A172 (cell line): ENCODE measurements at regions not wholly inside any gene's neighbourhood (a gene's known extent, or its start where the extent isn't known, plus 50 kb on each side); places are given as distances from the start of the nearest gene placed in this dataset.

Experiments used
- DNase-seq: peaks from one replicate; pipeline ENCODE4 v3.0.0-alpha.2; 2015; ENCODE audit warnings: low spot score

DNA sequence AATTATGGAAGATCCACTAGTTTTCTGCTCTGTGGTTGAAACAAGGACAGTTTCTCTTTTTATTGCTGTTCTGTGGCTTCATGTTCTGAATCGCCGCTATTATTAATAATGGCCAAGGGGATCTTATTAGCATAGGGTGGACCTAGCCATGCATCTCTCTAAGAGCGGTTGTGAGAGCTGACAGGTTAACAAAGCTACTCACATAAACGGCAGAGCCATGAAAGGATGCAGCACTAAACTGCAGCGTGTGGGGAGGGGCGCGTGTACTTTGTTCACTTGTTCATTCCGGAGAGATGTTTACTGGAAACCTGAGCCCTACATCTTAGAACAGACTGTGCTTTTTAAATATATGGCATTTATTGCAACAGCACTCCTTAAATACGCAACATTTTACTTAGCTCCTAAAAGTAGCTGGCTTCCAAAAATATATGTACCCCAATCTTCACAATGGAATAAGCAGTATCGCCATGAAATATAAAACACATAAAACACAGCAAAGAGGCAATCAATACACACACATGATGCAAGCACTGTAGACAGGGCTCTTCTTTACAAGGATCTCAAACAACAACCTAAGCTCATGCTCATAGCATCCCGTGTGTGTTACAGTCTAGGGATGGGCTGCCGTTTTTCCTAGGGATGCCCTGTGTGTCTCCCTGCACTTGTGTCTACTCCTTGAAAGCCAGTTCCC is 424.6 kb downstream of the MED10 start:
- no peak for DNase-seq

DNA sequence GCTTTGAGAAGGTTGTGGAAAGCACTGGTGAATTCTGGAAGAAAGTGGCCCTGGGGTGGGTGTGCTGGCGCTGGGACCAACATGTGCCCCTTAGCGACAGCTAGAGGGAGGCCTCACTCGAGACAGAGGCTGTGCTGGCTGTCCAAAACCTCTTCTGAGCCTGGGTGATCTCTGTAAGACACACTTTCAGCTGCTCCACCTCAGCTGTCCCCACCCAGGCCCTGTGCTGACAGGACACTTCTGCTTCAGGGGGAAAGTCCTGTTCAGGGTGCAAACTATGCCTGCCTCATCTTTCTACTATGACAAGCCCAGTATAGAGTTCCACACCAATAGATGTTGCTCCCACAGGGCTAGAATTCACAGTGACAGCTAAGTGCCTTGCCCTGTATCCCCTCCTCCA is 426.4 kb downstream of the MED10 start:
- DNase-seq = no peak

- DNase-seq = no peak
Observed at GRCh38 chr5:5950658-5951057, 427.7 kb downstream of the MED10 start.

DNA sequence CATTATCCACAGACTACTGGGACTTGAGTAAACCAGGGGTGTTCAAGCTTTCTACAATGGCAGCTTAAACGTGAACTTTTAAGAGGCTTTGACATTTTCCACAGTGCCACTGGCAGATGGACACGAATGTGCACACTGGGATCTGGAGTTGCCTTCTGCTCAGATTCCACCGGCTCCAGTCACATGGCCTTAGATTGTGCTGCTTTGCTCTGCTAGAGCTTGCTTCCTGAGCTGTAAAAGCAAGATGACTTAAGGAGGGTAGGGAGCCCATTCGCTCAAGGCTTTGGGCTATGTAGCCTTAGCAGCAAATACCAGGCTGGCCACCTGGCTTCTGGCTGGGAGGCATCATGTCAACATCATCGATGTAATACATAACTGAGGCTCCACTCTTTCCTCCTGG is 436.9 kb downstream of the MED10 start:
- no peak for DNase-seq

DNA sequence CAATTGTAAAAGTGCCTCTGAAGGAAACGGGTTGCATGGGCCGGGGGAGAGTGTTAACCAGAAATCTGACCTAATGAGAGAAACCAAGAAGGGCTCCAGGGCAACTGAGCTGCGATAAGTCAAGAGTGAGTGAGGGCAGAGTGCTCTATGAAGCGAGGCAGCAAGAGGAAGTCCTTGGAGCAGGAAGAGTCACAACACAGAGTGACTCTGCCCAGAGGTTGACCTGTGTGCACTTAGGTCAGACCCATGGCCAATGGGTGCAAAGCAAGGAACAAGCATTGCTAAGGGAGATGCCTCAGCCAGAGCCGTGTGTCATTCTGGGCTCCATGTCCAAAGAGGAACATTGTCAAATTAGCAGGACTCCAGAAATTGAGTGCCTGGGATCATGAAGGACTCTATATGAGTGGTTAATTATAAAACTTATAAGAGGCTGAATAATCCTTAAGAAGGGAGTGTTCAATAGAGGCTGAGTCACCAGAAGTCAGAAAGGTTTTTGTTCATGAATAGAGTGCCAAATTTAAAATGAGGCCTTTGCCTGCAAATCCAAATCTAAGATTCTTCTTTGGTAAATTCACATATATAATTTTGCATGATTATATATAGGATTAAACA is 438.5 kb downstream of the MED10 start:
- DNase-seq = no peak

GRCh38 chr5:5933651-5934050 is 444.7 kb downstream of the MED10 start:
- DNase-seq = no peak

DNA sequence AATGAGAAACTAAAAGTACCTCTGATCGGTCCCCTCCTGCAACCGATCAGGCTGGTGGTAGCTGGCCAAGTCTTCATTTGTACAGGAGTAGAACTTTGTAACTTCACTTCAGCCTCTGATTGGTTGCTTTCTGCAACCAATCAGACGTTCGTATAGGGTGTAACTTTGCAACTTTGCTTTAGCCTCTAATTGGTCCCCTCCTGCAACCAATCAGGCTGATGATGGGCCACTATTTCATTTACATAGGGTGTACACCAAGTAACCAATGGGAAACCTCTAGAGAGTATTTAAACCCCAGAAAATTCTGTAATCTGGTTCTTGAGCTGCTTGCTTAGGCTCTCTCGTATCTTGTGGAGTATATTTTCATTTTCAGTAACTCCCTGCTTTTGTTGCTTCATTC is 445.5 kb downstream of the MED10 start:
- DNase-seq = no peak

DNA sequence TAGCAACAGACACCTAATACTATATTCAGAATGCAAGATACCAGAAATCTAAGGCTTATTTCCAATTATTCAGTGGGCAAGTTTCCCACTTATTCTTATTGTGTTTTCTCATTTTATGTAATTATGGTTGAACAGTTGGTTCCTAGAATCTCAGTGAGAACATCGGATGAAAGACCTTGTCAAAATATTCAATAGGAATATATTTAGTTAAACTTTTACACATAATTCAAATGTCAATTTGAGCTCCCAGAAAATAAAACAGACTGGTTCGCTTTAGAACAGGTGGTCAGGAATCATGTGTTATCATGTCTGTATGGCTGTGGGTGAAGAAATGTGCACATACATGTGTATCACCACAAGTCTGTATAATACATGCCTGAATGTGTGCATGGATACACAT is 447.8 kb downstream of the MED10 start:
- no peak for DNase-seq

GRCh38 chr5:5929291-5930020 is 448.9 kb downstream of the MED10 start:
- no peak for DNase-seq

GRCh38 chr5:5925191-5925590 is 453.2 kb downstream of the MED10 start:
- DNase-seq = no peak

DNA sequence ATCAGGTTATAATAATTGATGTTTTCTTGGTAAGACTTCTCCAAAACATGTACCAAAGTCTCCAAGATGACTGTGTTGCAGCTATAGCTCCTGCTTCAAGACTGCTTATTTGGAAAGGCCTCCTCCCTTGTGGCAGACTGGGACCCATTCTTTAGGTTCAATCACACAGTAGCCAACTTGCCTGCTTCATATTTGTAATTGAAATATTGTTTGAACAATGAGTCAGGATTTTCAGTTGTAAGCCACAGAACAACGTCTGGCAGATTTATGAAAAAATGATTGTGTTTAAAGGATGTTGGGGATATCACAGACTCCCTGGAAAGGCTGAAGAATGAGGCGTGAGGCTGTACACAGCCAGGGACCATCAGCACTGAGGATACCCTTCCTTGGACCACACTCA is 458.9 kb downstream of the MED10 start:
- DNase-seq = no peak

DNA sequence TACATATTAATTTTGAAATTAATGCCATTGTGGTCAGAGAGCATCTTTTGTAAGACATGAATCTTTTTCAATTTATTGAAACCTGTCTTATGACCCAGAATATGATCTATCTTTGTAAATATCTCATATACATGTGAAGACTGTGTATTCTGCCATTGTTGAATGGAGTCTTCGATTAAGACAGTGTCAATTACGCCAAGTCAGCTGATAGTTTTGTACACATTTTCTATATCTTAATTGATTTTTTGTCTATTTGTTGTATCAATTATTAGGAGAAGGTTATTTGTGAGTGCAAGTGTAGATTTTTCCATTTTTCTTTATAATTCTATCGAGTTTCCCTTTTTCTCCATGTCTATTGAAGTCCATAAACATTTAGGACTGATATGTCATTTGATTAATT is 471.6 kb downstream of the MED10 start:
- no peak for DNase-seq

DNA sequence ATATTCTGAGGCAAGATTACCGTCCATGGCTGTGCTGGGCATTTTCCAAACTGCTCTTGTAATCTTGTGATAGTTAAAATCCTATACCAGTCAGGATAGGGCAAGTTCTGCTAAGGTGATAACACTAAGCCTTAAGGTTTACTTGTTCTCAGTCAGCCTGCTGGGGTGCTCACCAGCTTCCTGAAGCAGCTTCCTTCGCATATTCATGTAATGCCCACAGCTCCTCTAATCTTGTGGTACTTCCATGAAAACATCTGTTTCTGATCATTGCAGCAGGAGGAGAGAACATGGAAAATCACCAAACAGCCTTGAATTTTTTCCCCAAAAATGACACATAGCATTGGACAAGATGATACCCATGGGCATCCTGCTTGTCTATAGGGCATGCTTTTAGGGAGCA is 473.2 kb downstream of the MED10 start:
- no peak for DNase-seq

DNA sequence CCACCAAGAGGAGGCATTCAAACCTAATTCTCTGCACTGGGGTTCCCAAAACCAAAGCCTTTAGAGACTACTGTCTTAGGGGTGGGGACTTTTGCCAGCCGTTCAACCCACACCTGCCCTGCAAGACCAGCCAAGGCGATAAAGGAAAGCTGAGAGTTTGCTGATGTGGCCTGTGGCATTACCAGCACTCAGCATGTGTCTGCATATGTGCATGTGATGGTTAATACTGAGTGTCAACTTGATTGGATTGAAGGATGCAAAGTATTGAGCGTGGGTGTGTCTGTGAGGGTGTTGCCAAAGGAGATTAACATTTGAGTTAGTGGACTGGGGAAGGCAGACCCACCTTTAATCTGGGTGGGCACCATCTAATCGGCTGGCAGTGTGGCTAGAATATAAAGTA is 474.2 kb downstream of the MED10 start:
- no peak for DNase-seq

- DNase-seq = no peak
Observed at GRCh38 chr5:5902678-5903646, 475.4 kb downstream of the MED10 start.

GRCh38 chr5:5900350-5900749 is 477.9 kb downstream of the ICE1 start:
- DNase-seq = no peak

DNA sequence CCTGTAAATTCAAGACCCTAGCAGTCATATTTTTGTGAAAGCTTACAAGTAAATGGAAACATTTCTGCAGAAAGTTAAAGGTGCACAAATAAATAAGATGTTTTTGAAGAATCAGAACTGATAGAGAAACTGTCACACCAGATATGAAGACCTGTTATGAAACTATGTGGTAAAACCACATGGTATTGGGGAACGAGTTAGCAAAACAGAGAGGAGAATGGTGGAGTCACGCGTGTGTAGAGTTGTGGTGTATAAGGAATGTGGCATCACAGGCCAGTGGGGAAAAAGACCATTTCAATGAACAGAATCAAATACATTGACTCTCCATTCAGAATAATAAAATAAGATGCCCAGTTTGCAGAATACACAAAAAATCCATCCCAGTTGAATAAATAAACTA is 477.2 kb downstream of the ICE1 start:
- DNase-seq = no peak

- no peak for DNase-seq
Observed at GRCh38 chr5:5888284-5888683, 465.8 kb downstream of the ICE1 start.

GRCh38 chr5:5887833-5888232 is 465.4 kb downstream of the ICE1 start:
- no peak for DNase-seq

- no peak for DNase-seq
Observed at GRCh38 chr5:5886812-5887486, 464.5 kb downstream of the ICE1 start.

GRCh38 chr5:5886353-5886752 is 463.9 kb downstream of the ICE1 start:
- DNase-seq = no peak

DNA sequence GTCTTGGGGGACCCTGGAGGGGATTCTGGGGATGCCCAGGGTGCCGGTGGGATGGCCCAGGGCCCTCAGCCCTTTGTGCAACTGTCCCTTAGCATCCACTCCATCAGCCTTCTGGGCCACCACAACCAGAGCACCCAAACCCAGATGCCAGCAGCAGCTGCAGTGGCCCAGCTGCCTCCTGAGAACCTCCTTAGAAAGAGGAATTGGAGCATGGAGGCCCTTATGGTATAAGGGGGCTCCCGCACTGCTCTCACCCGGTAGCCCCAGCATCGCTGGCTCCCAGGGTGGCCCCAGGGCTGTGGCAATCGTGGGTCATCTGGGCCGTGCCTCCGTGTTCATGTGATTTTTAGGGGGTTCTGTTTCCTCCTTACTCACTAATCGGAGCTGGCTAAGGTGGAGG is 463.3 kb downstream of the ICE1 start:
- DNase-seq = no peak
